ENCODE measurements at regions not wholly inside any gene's neighbourhood (a gene's known extent, or its start where the extent isn't known, plus 50 kb on each side); places are given as distances from the start of the nearest gene placed in this dataset.
"Not testable (repeated sequence)": the region's sequence is repeated elsewhere in the genome, so short reads cannot be mapped to it uniquely, and the experiment has no call there.

DNA sequence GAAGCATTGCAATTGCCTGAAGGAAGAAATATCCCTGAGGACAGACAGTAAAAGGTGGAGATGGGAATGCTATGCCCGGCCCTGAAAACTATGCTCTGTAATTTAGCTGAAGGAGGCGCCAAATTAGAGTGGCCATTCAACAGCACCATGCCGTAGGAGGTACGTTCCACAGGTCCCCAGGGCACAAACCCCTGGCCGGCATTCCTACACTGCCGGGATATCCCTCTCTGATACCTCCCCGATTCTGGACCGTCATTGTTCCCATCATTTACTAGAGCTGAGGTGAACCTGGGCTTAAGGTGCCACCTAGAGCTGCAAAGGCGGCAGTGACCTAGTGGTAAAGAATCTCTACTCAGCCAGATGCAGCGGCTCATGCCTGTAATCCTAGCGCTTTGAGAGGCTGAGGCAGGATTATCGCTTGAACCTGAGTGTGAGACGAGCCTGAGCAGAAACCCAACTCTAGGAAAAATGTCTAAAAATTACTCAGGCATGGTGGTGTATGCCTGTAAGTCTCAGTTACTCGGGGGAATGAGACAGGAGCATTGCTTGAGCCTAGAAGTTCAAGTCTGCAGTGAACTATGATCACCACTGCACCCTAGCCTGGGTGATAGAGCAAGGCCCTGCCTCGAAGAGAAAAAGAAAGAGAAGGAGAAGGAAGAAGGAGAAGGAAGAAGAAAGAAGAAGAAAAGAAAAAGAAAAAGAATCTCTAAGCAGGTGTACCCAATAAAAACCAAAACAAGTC is 53.0 kb upstream of the TNKS2 start:
- no peak for DNase-seq

DNA sequence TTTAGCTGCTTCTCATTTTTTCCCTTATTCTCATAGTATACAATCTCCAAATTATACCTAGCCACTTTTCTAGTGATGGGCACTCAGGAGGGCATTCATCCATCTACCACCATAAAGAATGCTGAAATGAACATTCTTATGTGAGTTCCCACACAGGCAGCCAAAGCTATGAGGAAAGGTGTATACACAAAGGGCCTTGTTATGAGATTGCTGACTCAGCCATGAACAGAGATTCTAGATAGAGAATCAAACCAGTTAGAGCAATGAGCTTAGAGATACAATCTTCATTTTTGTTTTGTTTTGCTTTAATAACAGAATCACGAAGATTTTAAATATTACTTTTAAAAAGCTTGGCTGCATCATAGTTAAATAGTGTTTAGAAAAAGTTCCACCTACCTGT is 54.8 kb upstream of the TNKS2 start:
- no peak for DNase-seq

GRCh38 chr10:91742229-91742628 is 56.0 kb upstream of the TNKS2 start:
- no peak for DNase-seq

GRCh38 chr10:91741356-91741755 is 56.9 kb upstream of the TNKS2 start:
- DNase-seq: no peak

DNA sequence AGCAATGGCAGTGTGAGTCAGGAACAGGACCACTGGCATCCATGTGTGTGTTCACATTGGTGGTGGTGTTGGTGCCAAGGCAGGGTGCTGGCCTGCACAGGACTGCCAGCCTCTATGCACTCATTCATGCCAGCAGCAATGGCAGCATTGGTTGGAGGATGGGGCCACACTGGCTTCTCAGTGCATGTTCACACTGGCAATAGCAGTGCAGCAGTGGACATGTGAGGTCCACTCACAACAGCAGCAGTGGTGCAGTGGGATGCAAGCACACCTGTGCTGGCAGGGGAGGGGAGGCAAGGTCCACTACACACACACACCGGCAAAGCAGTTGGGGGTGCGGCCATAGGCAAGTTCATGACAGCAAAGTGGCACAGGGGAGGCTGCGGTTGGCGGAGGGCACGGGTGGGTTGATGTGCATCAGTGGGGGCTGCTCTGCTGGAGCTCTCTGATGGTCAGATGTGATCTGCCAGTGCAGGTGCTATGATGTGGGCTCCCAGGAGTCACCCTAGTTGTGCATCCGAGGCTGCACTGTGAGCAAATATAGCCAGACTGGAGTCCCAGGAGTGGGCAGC is 57.8 kb upstream of the TNKS2 start:
- no peak for DNase-seq

- not testable (repeated sequence) for DNase-seq
Observed at GRCh38 chr10:91732265-91732664, 66.0 kb upstream of the TNKS2 start.

- DNase-seq: not testable (repeated sequence)
Observed at GRCh38 chr10:91729339-91729738, 68.9 kb upstream of the TNKS2 start.

- DNase-seq: no peak
Observed at GRCh38 chr10:91726355-91726754, 71.9 kb upstream of the TNKS2 start.

- DNase-seq: no peak
Observed at GRCh38 chr10:91724933-91725332, 73.3 kb upstream of the TNKS2 start.

DNA sequence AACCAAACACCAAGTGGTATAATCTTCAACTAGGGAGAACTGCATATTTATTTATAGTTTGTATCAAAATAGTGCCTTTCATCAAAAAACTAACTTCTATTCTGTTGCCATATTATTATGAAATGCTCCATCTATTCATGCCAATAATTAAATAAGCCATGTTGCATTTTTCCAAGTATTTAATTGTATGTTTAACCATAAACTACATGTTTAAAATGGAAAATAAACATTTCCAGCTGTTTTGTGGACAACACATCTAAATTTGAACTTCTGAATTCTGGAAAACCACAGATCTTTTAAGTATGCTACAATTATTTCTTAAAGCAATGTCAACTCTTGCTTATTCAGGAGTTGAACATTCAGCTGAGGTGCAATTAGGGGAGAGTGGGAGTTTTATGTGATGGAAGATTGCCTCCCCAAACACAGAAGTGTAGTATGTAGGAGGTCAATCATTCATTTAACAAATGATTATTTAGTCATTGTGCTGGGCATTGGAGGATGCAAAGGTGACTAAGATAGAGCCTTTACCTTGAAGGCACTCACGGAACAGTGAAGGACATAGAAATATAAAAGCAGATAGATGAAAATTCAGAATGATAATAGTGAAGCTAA is 80.7 kb upstream of the PPP1R3C start:
- no peak for DNase-seq

DNA sequence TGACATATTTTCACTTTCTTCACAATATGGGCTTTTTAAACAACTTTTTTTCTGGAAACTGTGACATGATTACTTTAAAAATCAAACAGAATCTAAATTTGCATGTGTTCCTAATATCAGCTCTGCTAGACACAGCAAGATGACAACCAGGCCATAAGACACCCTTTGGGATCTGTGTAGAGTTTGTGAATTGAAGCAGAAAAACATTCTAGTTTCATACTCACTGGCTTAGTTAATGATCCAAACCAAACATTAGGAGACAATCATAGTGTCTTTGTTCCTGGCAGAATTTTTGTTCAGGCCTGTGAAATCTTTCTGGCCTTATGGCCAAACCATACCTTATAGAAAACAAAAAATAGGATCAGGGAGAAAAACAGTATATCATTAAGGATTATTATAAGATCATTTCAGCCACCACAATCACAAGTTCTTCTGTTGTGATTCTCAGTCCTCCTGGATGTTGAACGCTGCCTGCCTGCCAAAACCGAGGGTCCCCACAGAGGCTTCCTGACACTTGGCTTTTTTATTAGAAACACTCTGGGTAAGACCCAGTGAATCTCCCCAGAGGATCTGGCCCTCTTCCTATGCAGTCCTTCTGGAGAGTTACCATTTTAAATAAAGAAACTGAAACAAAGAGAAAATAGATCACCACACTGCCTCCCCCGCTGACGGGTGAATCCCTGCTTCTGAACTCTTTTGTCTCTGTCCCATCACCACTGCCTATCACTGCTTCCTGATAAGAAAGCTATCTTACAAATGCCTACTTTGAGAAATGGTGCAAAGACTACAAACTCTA is 79.2 kb upstream of the PPP1R3C start:
- no peak for DNase-seq

- DNase-seq: no peak
Observed at GRCh38 chr10:91709394-91709798, 76.5 kb upstream of the PPP1R3C start.

DNA sequence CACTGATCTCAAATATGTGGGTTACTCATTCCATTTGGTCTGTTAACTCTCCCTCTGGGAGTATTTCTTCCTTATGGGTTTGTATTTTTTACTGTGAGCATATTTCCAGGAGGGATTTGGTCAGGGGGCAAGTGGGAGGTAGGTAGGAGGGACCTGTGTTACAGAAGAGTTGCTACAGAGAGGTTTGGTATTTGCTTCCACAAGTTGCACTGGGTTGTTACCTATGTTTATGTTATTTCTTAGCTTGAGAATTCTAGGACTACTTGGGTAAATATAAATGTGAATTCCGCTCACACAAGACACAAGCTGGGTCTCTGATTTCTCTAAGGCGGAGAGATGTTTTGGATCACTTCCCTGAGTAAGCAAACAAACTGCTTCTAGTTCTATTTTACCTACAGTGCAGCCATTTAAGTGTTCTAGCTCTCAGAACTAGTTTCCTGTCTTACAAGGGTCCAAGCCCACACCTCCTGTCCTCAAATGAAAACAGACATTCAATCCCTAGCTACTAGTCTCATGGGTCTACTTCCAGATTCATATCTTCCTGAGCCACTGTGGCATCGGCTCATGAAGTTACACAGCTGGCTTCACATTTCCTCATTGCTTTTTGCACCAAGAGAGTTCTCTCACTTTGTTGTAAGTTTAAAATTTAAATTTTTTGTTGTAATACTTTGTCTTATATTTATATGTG is 75.4 kb upstream of the PPP1R3C start:
- no peak for DNase-seq

- no peak for DNase-seq
Observed at GRCh38 chr10:91707236-91707635, 74.4 kb upstream of the PPP1R3C start.

DNA sequence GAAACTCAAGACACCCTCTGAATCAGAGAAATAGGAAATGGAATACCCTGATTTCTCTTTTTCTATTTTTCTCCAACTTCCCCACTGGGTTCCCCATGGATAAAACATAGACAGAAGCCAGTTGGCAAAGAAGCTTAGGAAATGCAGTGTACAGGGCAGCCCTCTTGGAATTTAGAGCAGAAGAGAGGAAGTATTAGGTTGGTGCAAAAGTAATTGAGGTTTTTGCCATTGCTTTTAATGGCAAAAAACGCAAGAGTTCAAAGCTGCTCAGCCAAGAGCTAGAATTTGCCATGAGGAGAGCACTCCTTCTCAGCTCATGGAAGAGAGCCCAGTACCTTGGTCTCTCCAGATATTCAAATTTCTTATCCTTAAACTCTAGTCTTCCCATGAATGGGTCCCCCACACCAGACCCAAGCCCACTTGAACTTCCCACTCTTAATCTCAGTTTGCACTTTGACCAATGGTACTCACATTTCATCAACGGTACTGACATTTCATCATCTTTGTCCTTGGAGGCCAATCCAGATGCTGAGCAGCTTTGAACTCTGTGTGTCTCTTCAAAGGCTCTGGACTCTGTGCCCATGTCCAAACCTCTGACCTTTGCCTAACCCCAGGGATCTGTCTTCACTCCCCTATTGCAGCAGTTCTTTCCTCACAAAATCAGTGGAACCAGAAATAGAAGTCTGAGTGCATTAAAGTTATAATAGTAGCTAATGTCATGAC is 73.2 kb upstream of the PPP1R3C start:
- no peak for DNase-seq

DNA sequence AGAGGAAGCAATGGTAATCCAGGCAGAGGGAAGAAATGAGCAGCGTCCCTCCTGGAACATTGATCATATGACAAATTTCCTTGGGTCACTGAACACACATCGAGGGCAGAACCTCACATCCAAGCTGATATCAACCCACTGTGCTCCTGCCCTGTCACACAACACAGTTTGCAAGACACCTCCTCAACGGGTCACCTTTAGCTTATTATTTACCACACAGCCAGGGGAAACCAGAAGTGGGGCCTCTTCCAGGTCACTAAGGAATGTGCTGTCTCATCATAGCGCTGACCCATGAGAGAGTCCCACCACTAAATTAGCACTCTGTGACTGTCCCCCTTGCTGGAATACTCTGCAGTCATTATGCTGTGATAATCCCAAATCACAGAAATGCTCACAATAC is 69.7 kb upstream of the PPP1R3C start:
- no peak for DNase-seq

DNA sequence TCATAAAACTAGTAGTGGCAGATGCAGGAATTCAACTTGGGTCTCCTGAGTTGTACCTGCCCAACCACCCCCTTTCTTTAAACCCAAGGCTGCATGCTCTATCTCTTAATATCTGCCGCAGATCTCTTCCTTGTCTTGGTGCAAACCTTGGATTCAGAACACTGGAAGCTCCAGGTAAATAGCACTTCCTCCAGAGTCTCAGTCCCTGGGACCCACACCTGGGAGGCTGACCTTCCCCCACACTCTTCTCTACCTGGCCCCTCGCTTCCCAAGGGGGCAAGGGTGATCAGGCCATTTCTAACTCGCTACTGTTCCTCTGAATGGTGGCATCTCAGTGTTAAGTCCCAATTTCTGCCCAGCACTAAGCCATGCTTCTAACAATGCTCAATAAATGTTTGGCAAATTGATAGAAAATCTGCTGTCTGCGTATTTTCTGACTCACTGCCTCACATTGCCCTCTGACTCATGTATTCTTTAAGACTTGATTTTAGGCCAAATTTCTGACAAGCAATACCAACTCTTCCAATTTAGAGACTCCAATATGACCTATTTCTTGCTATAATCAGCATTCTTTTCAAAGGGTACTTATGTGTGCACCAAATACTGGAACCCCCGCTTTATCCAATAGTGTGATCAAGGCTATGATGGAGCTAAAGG is 68.0 kb upstream of the PPP1R3C start:
- DNase-seq: no peak

GRCh38 chr10:91700273-91700672 is 67.4 kb upstream of the PPP1R3C start:
- no peak for DNase-seq

DNA sequence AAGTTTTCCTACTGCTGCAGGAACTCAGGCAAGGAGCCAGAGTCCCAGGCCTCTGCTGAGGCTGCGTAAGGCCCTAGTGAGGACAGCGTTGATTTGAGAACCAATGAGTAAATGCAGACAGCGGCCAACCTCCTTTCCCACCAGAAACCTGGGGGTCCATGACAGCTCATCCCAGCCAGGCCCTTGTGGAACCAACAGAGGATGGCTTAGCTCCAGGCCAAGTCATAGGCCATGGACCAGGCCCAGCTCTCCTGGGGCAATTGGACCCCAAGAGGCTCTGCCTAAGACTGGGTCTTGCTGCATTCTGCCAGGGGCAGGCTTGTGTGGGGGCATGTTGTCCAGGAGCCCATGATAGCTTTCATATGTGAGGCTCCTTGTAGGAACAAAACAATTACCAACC is 65.4 kb upstream of the PPP1R3C start:
- no peak for DNase-seq

DNA sequence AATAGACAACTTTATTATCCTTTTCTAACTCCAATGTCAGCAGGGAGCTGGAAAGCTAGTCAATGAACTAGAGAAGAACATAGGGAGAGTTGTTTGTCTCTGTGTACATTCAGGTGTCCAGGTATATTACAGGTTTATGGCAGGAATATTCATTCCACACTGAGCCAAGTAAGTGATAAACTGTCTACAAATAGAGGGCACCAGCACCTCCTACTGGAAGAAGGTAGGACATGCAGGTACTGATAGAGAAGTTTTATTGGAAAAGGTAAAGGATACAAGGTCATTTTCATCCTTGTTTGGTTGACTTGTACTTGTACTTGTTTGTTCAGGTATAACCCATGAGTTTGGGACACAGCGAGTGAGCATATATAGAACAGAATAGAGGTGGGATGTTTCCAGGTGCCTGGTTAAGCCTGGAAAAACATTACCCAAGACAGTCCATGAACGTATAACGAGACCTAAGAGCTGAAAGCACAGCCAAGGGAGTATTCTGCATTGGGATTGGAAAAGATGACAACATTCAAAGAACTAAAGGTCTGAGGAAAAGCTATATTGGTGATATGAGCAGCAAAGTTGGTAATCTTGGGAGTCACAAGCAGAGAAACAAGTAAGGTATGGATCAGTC is 61.4 kb upstream of the PPP1R3C start:
- DNase-seq: peak in 1 of 5 experiments; percentile 30

- DNase-seq: no peak
Observed at GRCh38 chr10:91691981-91692380, 59.1 kb upstream of the PPP1R3C start.
